HL-60 (cell line): ENCODE measurements at regions not wholly inside any gene's neighbourhood (a gene's known extent, or its start where the extent isn't known, plus 50 kb on each side); places are given as distances from the start of the nearest gene placed in this dataset.

Source experiments
- POLR2AphosphoS5 ChIP-seq: IDR thresholded peaks from 2 replicates; pipeline ENCODE4 v1.6.1; 2012; ENCODE audit warnings: low read depth
- TF ChIP-seq, protein P1 (sequence below): IDR thresholded peaks from one replicate; pipeline ENCODE4 v1.5.1; 2011; ENCODE audit warnings: low read length, control low read depth, inconsistent platforms; ENCODE audit not compliant: insufficient read depth
- TF ChIP-seq, protein P2 (sequence below): IDR thresholded peaks from 2 replicates; pipeline ENCODE4 v1.6.1; 2012; ENCODE audit warnings: low read depth; ENCODE audit not compliant: insufficient replicate concordance

DNA sequence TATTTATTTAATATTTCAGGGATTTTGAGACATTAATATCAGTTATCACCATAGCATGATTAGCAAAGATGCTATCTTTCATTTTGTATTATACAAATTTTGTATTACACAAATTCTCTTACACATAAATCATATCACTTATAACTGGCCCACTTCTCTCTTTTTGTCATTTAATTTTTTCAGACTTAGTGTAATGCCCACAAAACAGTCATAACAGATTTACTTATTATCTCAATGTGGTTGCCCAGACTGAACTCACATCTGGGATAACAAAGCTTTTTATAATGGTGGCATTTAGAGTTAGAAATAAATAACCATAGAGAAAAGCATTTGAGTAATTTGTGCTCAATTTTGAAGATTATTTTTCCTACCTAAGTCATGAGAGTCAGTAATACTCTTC lies 148.3 kb downstream of the TFAP2B start:
- TF ChIP-seq, protein P1, sequence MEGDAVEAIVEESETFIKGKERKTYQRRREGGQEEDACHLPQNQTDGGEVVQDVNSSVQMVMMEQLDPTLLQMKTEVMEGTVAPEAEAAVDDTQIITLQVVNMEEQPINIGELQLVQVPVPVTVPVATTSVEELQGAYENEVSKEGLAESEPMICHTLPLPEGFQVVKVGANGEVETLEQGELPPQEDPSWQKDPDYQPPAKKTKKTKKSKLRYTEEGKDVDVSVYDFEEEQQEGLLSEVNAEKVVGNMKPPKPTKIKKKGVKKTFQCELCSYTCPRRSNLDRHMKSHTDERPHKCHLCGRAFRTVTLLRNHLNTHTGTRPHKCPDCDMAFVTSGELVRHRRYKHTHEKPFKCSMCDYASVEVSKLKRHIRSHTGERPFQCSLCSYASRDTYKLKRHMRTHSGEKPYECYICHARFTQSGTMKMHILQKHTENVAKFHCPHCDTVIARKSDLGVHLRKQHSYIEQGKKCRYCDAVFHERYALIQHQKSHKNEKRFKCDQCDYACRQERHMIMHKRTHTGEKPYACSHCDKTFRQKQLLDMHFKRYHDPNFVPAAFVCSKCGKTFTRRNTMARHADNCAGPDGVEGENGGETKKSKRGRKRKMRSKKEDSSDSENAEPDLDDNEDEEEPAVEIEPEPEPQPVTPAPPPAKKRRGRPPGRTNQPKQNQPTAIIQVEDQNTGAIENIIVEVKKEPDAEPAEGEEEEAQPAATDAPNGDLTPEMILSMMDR: no peak
- TF ChIP-seq POLR2AphosphoS5: no peak
- TF ChIP-seq, protein P2, sequence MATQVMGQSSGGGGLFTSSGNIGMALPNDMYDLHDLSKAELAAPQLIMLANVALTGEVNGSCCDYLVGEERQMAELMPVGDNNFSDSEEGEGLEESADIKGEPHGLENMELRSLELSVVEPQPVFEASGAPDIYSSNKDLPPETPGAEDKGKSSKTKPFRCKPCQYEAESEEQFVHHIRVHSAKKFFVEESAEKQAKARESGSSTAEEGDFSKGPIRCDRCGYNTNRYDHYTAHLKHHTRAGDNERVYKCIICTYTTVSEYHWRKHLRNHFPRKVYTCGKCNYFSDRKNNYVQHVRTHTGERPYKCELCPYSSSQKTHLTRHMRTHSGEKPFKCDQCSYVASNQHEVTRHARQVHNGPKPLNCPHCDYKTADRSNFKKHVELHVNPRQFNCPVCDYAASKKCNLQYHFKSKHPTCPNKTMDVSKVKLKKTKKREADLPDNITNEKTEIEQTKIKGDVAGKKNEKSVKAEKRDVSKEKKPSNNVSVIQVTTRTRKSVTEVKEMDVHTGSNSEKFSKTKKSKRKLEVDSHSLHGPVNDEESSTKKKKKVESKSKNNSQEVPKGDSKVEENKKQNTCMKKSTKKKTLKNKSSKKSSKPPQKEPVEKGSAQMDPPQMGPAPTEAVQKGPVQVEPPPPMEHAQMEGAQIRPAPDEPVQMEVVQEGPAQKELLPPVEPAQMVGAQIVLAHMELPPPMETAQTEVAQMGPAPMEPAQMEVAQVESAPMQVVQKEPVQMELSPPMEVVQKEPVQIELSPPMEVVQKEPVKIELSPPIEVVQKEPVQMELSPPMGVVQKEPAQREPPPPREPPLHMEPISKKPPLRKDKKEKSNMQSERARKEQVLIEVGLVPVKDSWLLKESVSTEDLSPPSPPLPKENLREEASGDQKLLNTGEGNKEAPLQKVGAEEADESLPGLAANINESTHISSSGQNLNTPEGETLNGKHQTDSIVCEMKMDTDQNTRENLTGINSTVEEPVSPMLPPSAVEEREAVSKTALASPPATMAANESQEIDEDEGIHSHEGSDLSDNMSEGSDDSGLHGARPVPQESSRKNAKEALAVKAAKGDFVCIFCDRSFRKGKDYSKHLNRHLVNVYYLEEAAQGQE: no peak
